Right atrium auricular region (tissue), 2 donors: ENCODE measurements at regions not wholly inside any gene's neighbourhood (a gene's known extent, or its start where the extent isn't known, plus 50 kb on each side); places are given as distances from the start of the nearest gene placed in this dataset.

Experiments
- DNase-seq: peaks from one replicate; pipeline ENCODE4 v3.0.0-alpha.2; 2019; ENCODE audit warnings: low spot score
- H3K27ac ChIP-seq, 2 donors: fragments of 200-600 bp; sonication (generic); 1 replicate in 1 of 2; 2 replicates in 1 of 2; pipeline ENCODE4 v1.5.1; 2016 to 2019
- H3K27me3 ChIP-seq, 2 donors: fragments of 200-600 bp; sonication (generic); one replicate each; pipeline versions ENCODE4 v1.5.1 to v1.6.0; 2017 to 2019
- H3K36me3 ChIP-seq: fragments of 200-600 bp; sonication (generic); one replicate; pipeline ENCODE4 v1.5.1; 2016
- H3K4me1 ChIP-seq, 2 donors: fragments of 200-600 bp; sonication (generic); one replicate each; pipeline versions ENCODE4 v1.5.1 to v1.6.0; 2017 to 2019
- H3K4me3 ChIP-seq, 2 donors: fragments of 200-600 bp; sonication (generic); 1 replicate in 1 of 2; 2 replicates in 1 of 2; pipeline ENCODE4 v1.5.1; 2017 to 2019; ENCODE audit warnings: mild to moderate bottlenecking in 1 of 2, moderate library complexity in 1 of 2
- H3K9me3 ChIP-seq, 2 donors: fragments of 200-600 bp; sonication (generic); one replicate each; pipeline ENCODE4 v1.5.1; 2019
- CTCF ChIP-seq, 2 donors: fragments of 200-600 bp; sonication (generic); IDR thresholded peaks; one replicate each; pipeline ENCODE4 v1.5.1; 2019; ENCODE audit warnings: antibody characterized with exemption in 2 of 2

- DNase-seq, result no peak
- no peaks in the 10 kb centered on the region for H3K36me3 ChIP-seq
- H3K27me3 ChIP-seq, result no peaks in the 10 kb centered on the region
- no peak for TF ChIP-seq CTCF (IDR thresholded peaks at IDR 0.05)
- no peaks in the 10 kb centered on the region for H3K9me3 ChIP-seq
- H3K27ac ChIP-seq, result no peak overlapping the region
- no peak overlapping the region for H3K4me3 ChIP-seq
- no peaks in the 10 kb centered on the region for H3K4me1 ChIP-seq
These were observed 280.6 kb upstream of the ZFP42 start for GRCh38 chr4:187714957-187715356.

- no peak overlapping the region for H3K27ac ChIP-seq
- no peak for TF ChIP-seq CTCF (IDR thresholded peaks at IDR 0.05)
- DNase-seq, result no peak
- H3K4me1 ChIP-seq, result no peaks in the 10 kb centered on the region
- H3K9me3 ChIP-seq, result no peaks in the 10 kb centered on the region
- no peaks in the 10 kb centered on the region for H3K27me3 ChIP-seq
- H3K4me3 ChIP-seq, result no peak overlapping the region
- no peaks in the 10 kb centered on the region for H3K36me3 ChIP-seq
These were observed 280.1 kb upstream of the ZFP42 start for GRCh38 chr4:187715466-187715865.

GRCh38 chr4:187724456-187724855 lies 271.1 kb upstream of the ZFP42 start:
- no peak for DNase-seq
- no peak overlapping the region for H3K27ac ChIP-seq
- H3K9me3 ChIP-seq, result no peaks in the 10 kb centered on the region
- H3K4me3 ChIP-seq, result no peak overlapping the region
- H3K36me3 ChIP-seq, result no peaks in the 10 kb centered on the region
- TF ChIP-seq CTCF (IDR thresholded peaks at IDR 0.05), result no peak
- H3K27me3 ChIP-seq, result no peaks in the 10 kb centered on the region
- no peaks in the 10 kb centered on the region for H3K4me1 ChIP-seq

- no peak for TF ChIP-seq CTCF (IDR thresholded peaks at IDR 0.05)
- no peak for DNase-seq
- Histone ChIP-seq H3K27me3 (no peaks in the 10 kb centered on the region), H3K36me3 (no peaks in the 10 kb centered on the region), H3K9me3 (no peaks in the 10 kb centered on the region), H3K4me1 (no peaks in the 10 kb centered on the region), H3K4me3 (no peak overlapping the region), H3K27ac (no peak overlapping the region)
These were observed 269.1 kb upstream of the ZFP42 start for GRCh38 chr4:187726485-187726884.

GRCh38 chr4:187732524-187732923 lies 263.0 kb upstream of the ZFP42 start:
- Histone ChIP-seq H3K27ac (no peak overlapping the region), H3K36me3 (no peaks in the 10 kb centered on the region), H3K4me3 (no peak overlapping the region), H3K27me3 (no peaks in the 10 kb centered on the region), H3K4me1 (no peaks in the 10 kb centered on the region), H3K9me3 (no peaks in the 10 kb centered on the region)
- DNase-seq, result no peak
- no peak for TF ChIP-seq CTCF (IDR thresholded peaks at IDR 0.05)

GRCh38 chr4:187739771-187740170 lies 255.8 kb upstream of the ZFP42 start:
- TF ChIP-seq CTCF (IDR thresholded peaks at IDR 0.05), result no peak
- Histone ChIP-seq H3K27me3 (no peaks in the 10 kb centered on the region), H3K36me3 (no peaks in the 10 kb centered on the region), H3K27ac (no peak overlapping the region), H3K4me3 (no peak overlapping the region), H3K9me3 (peaks cover 4 to 24% of the 10 kb centered on the region in 2 donors), H3K4me1 (no peaks in the 10 kb centered on the region)
- DNase-seq, result no peak
